ENCODE measurements at regions not wholly inside any gene's neighbourhood (a gene's known extent, or its start where the extent isn't known, plus 50 kb on each side); places are given as distances from the start of the nearest gene placed in this dataset.

GRCh38 chr3:105315144-105315543, 51.6 kb upstream of the ALCAM start:
- Histone ChIP-seq H3K4me2 (ENCODE audit: insufficient read depth in 1 of 2, low read depth in 2 of 2, low read length in 2 of 2) (no peak overlapping the region), H3K4me1 (replicated peaks in 1 of 4; ENCODE audit: control insufficient read depth in 3 of 4, insufficient read depth in 4 of 4, low read length in 3 of 4) (no peaks in the 10 kb centered on the region), H4K8ac (ENCODE audit: extremely low read depth, insufficient read depth, low read length) (no peak overlapping the region), H2BK15ac (ENCODE audit: low read length) (no peak overlapping the region), H3K18ac (ENCODE audit: extremely low read depth, low read length) (no peak overlapping the region), H3K9me3 (ENCODE audit: insufficient read depth in 2 of 2, low read depth in 1 of 2, low read length in 1 of 2) (no peaks in the 10 kb centered on the region), H4K91ac (replicated peaks; ENCODE audit: insufficient read length, low read length) (no peak overlapping the region), H3K79me1 (ENCODE audit: low read depth, low read length) (no peaks in the 10 kb centered on the region), H2BK120ac (replicated peaks; ENCODE audit: low read depth, low read length) (no peak overlapping the region), H3K27me3 (replicated peaks in 1 of 4; ENCODE audit: control insufficient read depth in 3 of 4, extremely low read depth in 1 of 4, insufficient read depth in 3 of 4, low read length in 3 of 4) (no peaks in the 10 kb centered on the region), H3K79me2 (ENCODE audit: control insufficient read depth in 1 of 2, insufficient read depth in 2 of 2, low read length in 2 of 2) (no peaks in the 10 kb centered on the region), H3K4ac (replicated peaks; ENCODE audit: insufficient read length, low read depth, low read length) (no peak overlapping the region), H3K23me2 (ENCODE audit: low read depth, low read length) (no peaks in the 10 kb centered on the region), H4K5ac (ENCODE audit: insufficient read length, low read depth, low read length) (no peak overlapping the region), H2BK12ac (ENCODE audit: low read depth, low read length) (no peak overlapping the region), H2BK20ac (ENCODE audit: low read length) (no peak overlapping the region), H3K9ac (replicated peaks in 1 of 4; ENCODE audit: extremely low read depth in 1 of 4, low read depth in 3 of 4, low read length in 3 of 4) (no peak overlapping the region), H4K20me1 (replicated peaks in 1 of 2; ENCODE audit: control insufficient read depth in 1 of 2, insufficient read depth in 2 of 2, low read length in 2 of 2) (no peaks in the 10 kb centered on the region), H3K56ac (replicated peaks; ENCODE audit: insufficient read length, low read depth, low read length) (no peak overlapping the region), H3K4me3 (ENCODE audit: extremely low read depth in 1 of 4, insufficient read depth in 2 of 4, low read depth in 3 of 4, low read length in 4 of 4) (no peak overlapping the region), H3K23ac (ENCODE audit: insufficient read length) (no peak overlapping the region), H3K14ac (ENCODE audit: insufficient read length) (no peak overlapping the region), H3K27ac (ENCODE audit: low read depth, low read length) (no peak overlapping the region), H2AFZ (ENCODE audit: low read length) (no peak overlapping the region), H2BK5ac (ENCODE audit: low read depth, low read length) (no peak overlapping the region), H2AK5ac (ENCODE audit: low read depth, low read length) (no peak overlapping the region), H3K36me3 (ENCODE audit: control insufficient read depth in 2 of 4, insufficient read depth in 4 of 4, low read length in 3 of 4) (no peaks in the 10 kb centered on the region)
- ChIA-PET CTCF (ENCODE audit: partially characterized antibody) (no interaction called here), POLR2A (ENCODE audit: partially characterized antibody) (no interaction called here)
- TF ChIP-seq EP300 (IDR thresholded peaks at IDR 0.05; ENCODE audit: borderline replicate concordance in 1 of 2, low read depth in 2 of 2, low read length in 2 of 2) (no peak), CEBPB (IDR thresholded peaks at IDR 0.05; ENCODE audit: low read depth, low read length) (no peak; the same call in 1 of the 2 replicates), YY1 (IDR thresholded peaks at IDR 0.05; ENCODE audit: low read depth, low read length) (no peak), CHD1 (IDR thresholded peaks at IDR 0.05; ENCODE audit: low read depth, low read length) (no peak), POU5F1 (IDR thresholded peaks at IDR 0.05; ENCODE audit: low read depth, low read length) (no peak), ATF2 (IDR thresholded peaks at IDR 0.05; ENCODE audit: low read length) (no peak), CTBP2 (IDR thresholded peaks at IDR 0.05; ENCODE audit: borderline replicate concordance, insufficient read depth, insufficient read length, low read length) (no peak), SUZ12 (IDR thresholded peaks at IDR 0.05; ENCODE audit: low read length) (no peak), HDAC2 (IDR thresholded peaks at IDR 0.05; ENCODE audit: borderline replicate concordance in 1 of 2, low read depth in 2 of 2, low read length in 2 of 2) (no peak), RBBP5 (IDR thresholded peaks at IDR 0.05; ENCODE audit: borderline replicate concordance, low read depth, low read length) (no peak), SP2 (IDR thresholded peaks at IDR 0.05; ENCODE audit: low read length) (no peak), POLR2A (IDR thresholded peaks at IDR 0.05; ENCODE audit: control extremely low read depth in 1 of 2, low read depth in 2 of 2, low read length in 2 of 2) (no peak), SIN3A (conservative IDR thresholded peaks at IDR 0.05 in 1 of 2, IDR thresholded peaks at IDR 0.05 in 1 of 2; ENCODE audit: low read depth in 1 of 2, low read length in 2 of 2) (no peak)
- FAIRE-seq (no peak), DNase-seq (ENCODE audit: low read depth in 1 of 2, low spot score in 2 of 2) (no peak)
- 96% methylated on average over 1 of the region's 1 CpG; no CpG with 5 or more reads in 1 of the 2 experiments for whole genome bisulfite sequencing, 2 experiments (ENCODE audit: extremely low coverage in 1 of 2, insufficient coverage in 1 of 2, insufficient read length in 1 of 2, insufficient replicate concordance in 2 of 2, low coverage in 1 of 2, low lambda C conversion rate in 2 of 2, missing lambda C conversion rate in 1 of 2)
